ENCODE measurements at regions not wholly inside any gene's neighbourhood (a gene's known extent, or its start where the extent isn't known, plus 50 kb on each side); places are given as distances from the start of the nearest gene placed in this dataset.
"Not testable (repeated sequence)": the region's sequence is repeated elsewhere in the genome, so short reads cannot be mapped to it uniquely, and the experiment has no call there.

- DNase-seq (ENCODE audit: low spot score) = no peak
Measured at GRCh38 chr4:34318773-34319172, 1925.5 kb downstream of the ARAP2 start.

- no peak for DNase-seq (ENCODE audit: low spot score)
Measured at GRCh38 chr4:34323549-34324320, 1920.6 kb downstream of the ARAP2 start.

GRCh38 chr4:34328939-34329338 is 1915.4 kb downstream of the ARAP2 start:
- DNase-seq (ENCODE audit: low spot score) = no peak

GRCh38 chr4:34335156-34335555 is 1909.2 kb downstream of the ARAP2 start:
- DNase-seq (ENCODE audit: low spot score) = not testable (repeated sequence)

GRCh38 chr4:34335556-34335955 is 1908.8 kb downstream of the ARAP2 start:
- DNase-seq (ENCODE audit: low spot score) = not testable (repeated sequence)

- no peak for DNase-seq (ENCODE audit: low spot score)
Measured at GRCh38 chr4:34362654-34363053, 1881.7 kb downstream of the ARAP2 start.

GRCh38 chr4:34363842-34364241 is 1880.5 kb downstream of the ARAP2 start:
- no peak for DNase-seq (ENCODE audit: low spot score)

- no peak for DNase-seq (ENCODE audit: low spot score)
Measured at GRCh38 chr4:34365946-34366345, 1878.4 kb downstream of the ARAP2 start.

- no peak for DNase-seq (ENCODE audit: low spot score)
Measured at GRCh38 chr4:34371676-34372075, 1872.6 kb downstream of the ARAP2 start.

GRCh38 chr4:34372815-34373214 is 1871.5 kb downstream of the ARAP2 start:
- DNase-seq (ENCODE audit: low spot score) = no peak

- no peak for DNase-seq (ENCODE audit: low spot score)
Measured at GRCh38 chr4:34373456-34373855, 1870.9 kb downstream of the ARAP2 start.

- DNase-seq (ENCODE audit: low spot score) = no peak
Measured at GRCh38 chr4:34412233-34412632, 1832.1 kb downstream of the ARAP2 start.

- no peak for DNase-seq (ENCODE audit: low spot score)
Measured at GRCh38 chr4:34412911-34413310, 1831.4 kb downstream of the ARAP2 start.

- no peak for DNase-seq (ENCODE audit: low spot score)
Measured at GRCh38 chr4:34417160-34417559, 1827.2 kb downstream of the ARAP2 start.

GRCh38 chr4:34419871-34420270 is 1824.4 kb downstream of the ARAP2 start:
- no peak for DNase-seq (ENCODE audit: low spot score)

- no peak for DNase-seq (ENCODE audit: low spot score)
Measured at GRCh38 chr4:34422472-34423175, 1821.7 kb downstream of the ARAP2 start.

GRCh38 chr4:34432706-34433105 is 1811.6 kb downstream of the ARAP2 start:
- no peak for DNase-seq (ENCODE audit: low spot score)

- not testable (repeated sequence) for DNase-seq (ENCODE audit: low spot score)
Measured at GRCh38 chr4:34434377-34434776, 1809.9 kb downstream of the ARAP2 start.

- no peak for DNase-seq (ENCODE audit: low spot score)
Measured at GRCh38 chr4:34464196-34464595, 1780.1 kb downstream of the ARAP2 start.

- no peak for DNase-seq (ENCODE audit: low spot score)
Measured at GRCh38 chr4:34466411-34466810, 1777.9 kb downstream of the ARAP2 start.

GRCh38 chr4:34469516-34469915 is 1774.8 kb downstream of the ARAP2 start:
- DNase-seq (ENCODE audit: low spot score) = no peak

- DNase-seq (ENCODE audit: low spot score) = no peak
Measured at GRCh38 chr4:34485252-34485651, 1759.1 kb downstream of the ARAP2 start.
